K562 (cell line): ENCODE measurements at regions not wholly inside any gene's neighbourhood (a gene's known extent, or its start where the extent isn't known, plus 50 kb on each side); places are given as distances from the start of the nearest gene placed in this dataset.

Experiments
- ATAC-seq: fragments of 200-7000 bp; cut with Tn5 transposase; 3 replicates; pipeline ENCODE4 v1.9.1; 2020; ENCODE audit warnings: moderate library complexity
- BruUV-seq: library from RNA; stranded (reverse); fragments of 400-500 nt; replicated peaks from 2 replicates; lab custom pipeline; 2021; lab: Mats Ljungman, UMichigan
- CTCF ChIA-PET: fragments of 300-600 bp; formaldehyde crosslinking; extraction: SDS; loops from one replicate; lab custom pipeline; 2021; ENCODE audit warnings: low intra/inter-chr PET ratio; lab: Yijun Ruan, JAX
- POLR2A ChIA-PET: fragments of 300-600, 350-650 bp; sonication (Branson Sonifier 250); formaldehyde crosslinking; extraction: SDS; loops from one replicate; lab custom pipeline; 2021; ENCODE audit warnings: antibody characterized with exemption, inconsistent platforms; lab: Yijun Ruan, JAX
- DNase-seq, 4 experiments: peaks; one replicate each; pipeline versions ENCODE4 v3.0.0 to v3.0.0-alpha.2; 2011 to 2018; ENCODE audit warnings: low spot score in 3 of 4, mixed read lengths in 3 of 4; ENCODE audit errors: extremely low read depth in 1 of 4
- FAIRE-seq: peaks from 2 replicates; lab custom pipeline; 2011; peaks lifted over from hg19 to GRCh38; lab: Jason Lieb, UNC
- H2AFZ ChIP-seq: 2 replicates; pipeline ENCODE4 v1.6.0; 2011; ENCODE audit warnings: low read depth, low read length, control low read depth, inconsistent platforms
- H3K27ac ChIP-seq: fragments of 200-600 bp; 3 replicates; pipeline ENCODE4 v1.8.0; 2011; ENCODE audit warnings: low read depth, mild to moderate bottlenecking, control low read depth, inconsistent platforms, low read length, moderate library complexity, mixed read lengths; ENCODE audit errors: extremely low read depth
- H3K27me3 ChIP-seq, 2 experiments: fragments of 300-600 bp in 1 of 2; 2 replicates in 1 of 2; 3 replicates in 1 of 2; pipeline versions ENCODE4 v1.6.0 to v1.8.0; 2011; ENCODE audit warnings: inconsistent platforms in 2 of 2, low read length in 2 of 2, mild to moderate bottlenecking in 1 of 2, mixed read lengths in 1 of 2, moderate library complexity in 1 of 2; ENCODE audit not compliant: control insufficient read depth in 2 of 2, insufficient read depth in 2 of 2
- H3K36me3 ChIP-seq: fragments of 300-600 bp; 3 replicates; pipeline ENCODE4 v1.8.0; 2011; ENCODE audit warnings: mild to moderate bottlenecking, low read length, inconsistent platforms; ENCODE audit not compliant: control insufficient read depth, insufficient read depth
- H3K4me1 ChIP-seq, 2 experiments: fragments of 200-600 bp in 1 of 2; replicated peaks in 1 of 2; 2 replicates in 1 of 2; 3 replicates in 1 of 2; pipeline versions ENCODE4 v1.5.1 to v1.8.0; 2011; ENCODE audit warnings: inconsistent platforms in 2 of 2, low read length in 2 of 2, mild to moderate bottlenecking in 1 of 2, mixed read lengths in 1 of 2, moderate library complexity in 1 of 2; ENCODE audit not compliant: control insufficient read depth in 2 of 2, insufficient read depth in 2 of 2
- H3K4me2 ChIP-seq: 2 replicates; pipeline ENCODE4 v1.6.1; 2011; ENCODE audit warnings: low read length, control low read depth, inconsistent platforms, mixed read lengths; ENCODE audit not compliant: insufficient read depth
- H3K4me3 ChIP-seq: fragments of 200-600 bp; sonication (generic), shearing (Covaris generic); 2 replicates; pipeline ENCODE4 v1.5.1; 2016; ENCODE audit warnings: control low read depth, inconsistent platforms
- H3K79me2 ChIP-seq: fragments of 200-600 bp; 3 replicates; pipeline ENCODE4 v1.8.0; 2011; ENCODE audit warnings: low read length, inconsistent platforms; ENCODE audit not compliant: control insufficient read depth, insufficient read depth
- H3K9ac ChIP-seq, 2 experiments: 2 replicates each; pipeline versions ENCODE4 v1.6.0 to v1.6.1; 2011; ENCODE audit warnings: low read depth in 2 of 2, low read length in 2 of 2, control low read depth in 1 of 2, inconsistent platforms in 1 of 2, mild to moderate bottlenecking in 1 of 2, mixed read lengths in 1 of 2; ENCODE audit not compliant: insufficient read depth in 1 of 2
- H3K9me1 ChIP-seq: one replicate; pipeline ENCODE4 v1.6.0; 2011; ENCODE audit warnings: inconsistent platforms, mild to moderate bottlenecking, low read length, moderate library complexity; ENCODE audit not compliant: control insufficient read depth, insufficient read depth
- H3K9me3 ChIP-seq: replicated peaks from 2 replicates; pipeline ENCODE4 v1.5.1; 2011; ENCODE audit warnings: low read depth, low read length, inconsistent platforms; ENCODE audit not compliant: control insufficient read depth, insufficient read depth
- H4K20me1 ChIP-seq: replicated peaks from 2 replicates; pipeline ENCODE4 v1.6.1; 2011; ENCODE audit warnings: low read length, inconsistent platforms, mixed read lengths; ENCODE audit not compliant: control insufficient read depth, insufficient read depth
- CREBBP ChIP-seq: IDR thresholded peaks from one replicate; pipeline ENCODE4 v1.6.1; 2012; ENCODE audit warnings: low read depth, mild to moderate bottlenecking, control low read depth, inconsistent platforms, low read length
- ZC3H11A ChIP-seq: IDR thresholded peaks from 2 replicates; pipeline ENCODE4 v1.6.1; 2012; ENCODE audit warnings: low read depth, low read length, improper control_type of control experiment
- ZNF263 ChIP-seq: sonication (generic); formaldehyde crosslinking; IDR thresholded peaks from 2 replicates; pipeline ENCODE4 v1.8.0; 2022; ENCODE audit warnings: mild to moderate bottlenecking, missing genetic modification reagents, borderline replicate concordance
- ZNF551 ChIP-seq: fragments of 250-450 bp; sonication (Bioruptor Pico); IDR thresholded peaks from 2 replicates; pipeline ENCODE4 v1.5.0; 2021; ENCODE audit warnings: mild to moderate bottlenecking, moderate library complexity
- WGBS: fragments of 100-300 bp; shearing (Covaris generic); methylation state at CpG from one replicate; pipeline ENCODE4 v1.1.6; 2016; ENCODE audit warnings: low coverage, mixed read lengths; ENCODE audit not compliant: insufficient coverage; ENCODE audit errors: missing lambda C conversion rate; 5-methylcytosine and 5-hydroxymethylcytosine counted together
- in situ Hi-C: fragments of 300-500 bp; cut with MboI; formaldehyde crosslinking; loops from 4 replicates; pipeline ENCODE4 v1.15.0; 2018; ENCODE audit warnings: inconsistent platforms, mixed read lengths
- intact Hi-C: fragments of 100-400 bp; cut with micrococcal nuclease; formaldehyde crosslinking; loops from 2 replicates; pipeline ENCODE4 v1.14.2; 2022
- TF ChIP-seq, protein P1 (sequence below): fragments of 200-600 bp; sonication (generic); IDR thresholded peaks from one replicate; pipeline ENCODE4 v1.6.1; 2012; ENCODE audit warnings: mild to moderate bottlenecking, low read depth, low read length, inconsistent platforms

DNA sequence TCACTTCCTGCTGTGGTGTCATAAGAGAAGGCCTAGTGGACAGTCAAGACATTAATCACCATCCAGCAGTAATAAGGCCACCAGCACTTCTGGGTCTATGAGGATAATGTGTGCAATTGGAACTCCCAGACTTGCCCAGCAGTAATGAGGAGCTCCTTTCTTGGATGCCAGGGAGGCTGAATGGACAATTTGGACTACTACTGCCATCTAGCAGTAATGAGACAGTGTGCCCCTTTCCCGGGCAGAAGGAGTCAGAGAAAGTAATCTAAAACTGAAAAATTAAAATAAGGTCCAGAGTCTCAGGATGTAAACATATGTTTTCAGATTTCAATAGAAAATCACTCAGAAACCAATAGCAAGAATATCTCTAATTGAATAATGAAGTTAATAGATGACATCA is 400.4 kb downstream of the CDC14C start:
- H3K9me3 ChIP-seq, result no peaks in the 10 kb centered on the region
- no peak overlapping the region for H3K27ac ChIP-seq
- no peak overlapping the region for H3K4me2 ChIP-seq
- no peak overlapping the region for H3K9ac ChIP-seq
- no peak overlapping the region for H2AFZ ChIP-seq
- H3K4me3 ChIP-seq, result no peak overlapping the region
- H3K79me2 ChIP-seq, result no peaks in the 10 kb centered on the region
- intact Hi-C loops, result no loop called here
- ChIA-PET CTCF (interaction anchor here (0.6 kb wide), 1 partner anchor 1132 kb away, joined by 3 read pairs; no protein-coding TSS in a partner anchor), POLR2A (no interaction called here)
- DNase-seq (no peak), ATAC-seq (no peak), FAIRE-seq (no peak)
- WGBS, result 0% methylated on average over 1 of the region's 1 CpG
- H3K36me3 ChIP-seq, result no peaks in the 10 kb centered on the region
- no TSS peak for BruUV-seq
- no peaks in the 10 kb centered on the region for H4K20me1 ChIP-seq
- H3K9me1 ChIP-seq, result no peaks in the 10 kb centered on the region
- H3K27me3 ChIP-seq, result no peaks in the 10 kb centered on the region
- no peak for TF ChIP-seq ZNF551 (CRISPR knock-in tag)
- in situ Hi-C loops, result no loop called here
- H3K4me1 ChIP-seq, result no peaks in the 10 kb centered on the region

DNA sequence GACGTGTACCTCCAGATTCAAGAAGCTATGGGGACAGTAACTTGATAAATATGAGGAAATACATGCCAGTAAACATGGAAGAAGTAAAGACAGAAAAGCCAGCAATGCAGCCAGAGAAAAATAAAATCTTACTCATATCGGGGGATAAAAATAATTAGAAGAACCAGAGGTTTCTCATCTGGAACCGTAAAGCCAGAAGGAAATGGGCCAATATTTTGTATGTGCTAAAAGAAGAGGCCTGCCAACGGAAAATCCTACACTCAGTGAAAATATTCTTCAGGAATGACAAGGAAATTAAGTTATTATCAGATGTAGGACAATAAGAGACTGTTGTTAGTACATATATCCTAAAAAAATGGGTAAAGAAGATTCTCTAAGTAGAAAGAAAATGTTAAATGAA is 401.2 kb downstream of the CDC14C start:
- in situ Hi-C loops (no loop called here), intact Hi-C loops (no loop called here)
- no peak for DNase-seq
- Histone ChIP-seq H2AFZ (no peak overlapping the region), H3K79me2 (no peaks in the 10 kb centered on the region), H3K27me3 (no peaks in the 10 kb centered on the region), H3K9me1 (no peaks in the 10 kb centered on the region), H3K27ac (no peak overlapping the region), H3K4me1 (no peaks in the 10 kb centered on the region), H3K4me3 (no peak overlapping the region), H3K9me3 (no peaks in the 10 kb centered on the region), H3K36me3 (no peaks in the 10 kb centered on the region), H3K4me2 (no peak overlapping the region), H4K20me1 (no peaks in the 10 kb centered on the region), H3K9ac (no peak overlapping the region)
- POLR2A ChIA-PET, result no interaction called here
- FAIRE-seq, result no peak
- BruUV-seq, result no TSS peak
- no peak for ATAC-seq
- 0% methylated on average over 4 of the region's 4 CpGs for WGBS
- CTCF ChIA-PET, result no interaction called here
- TF ChIP-seq, protein P1, sequence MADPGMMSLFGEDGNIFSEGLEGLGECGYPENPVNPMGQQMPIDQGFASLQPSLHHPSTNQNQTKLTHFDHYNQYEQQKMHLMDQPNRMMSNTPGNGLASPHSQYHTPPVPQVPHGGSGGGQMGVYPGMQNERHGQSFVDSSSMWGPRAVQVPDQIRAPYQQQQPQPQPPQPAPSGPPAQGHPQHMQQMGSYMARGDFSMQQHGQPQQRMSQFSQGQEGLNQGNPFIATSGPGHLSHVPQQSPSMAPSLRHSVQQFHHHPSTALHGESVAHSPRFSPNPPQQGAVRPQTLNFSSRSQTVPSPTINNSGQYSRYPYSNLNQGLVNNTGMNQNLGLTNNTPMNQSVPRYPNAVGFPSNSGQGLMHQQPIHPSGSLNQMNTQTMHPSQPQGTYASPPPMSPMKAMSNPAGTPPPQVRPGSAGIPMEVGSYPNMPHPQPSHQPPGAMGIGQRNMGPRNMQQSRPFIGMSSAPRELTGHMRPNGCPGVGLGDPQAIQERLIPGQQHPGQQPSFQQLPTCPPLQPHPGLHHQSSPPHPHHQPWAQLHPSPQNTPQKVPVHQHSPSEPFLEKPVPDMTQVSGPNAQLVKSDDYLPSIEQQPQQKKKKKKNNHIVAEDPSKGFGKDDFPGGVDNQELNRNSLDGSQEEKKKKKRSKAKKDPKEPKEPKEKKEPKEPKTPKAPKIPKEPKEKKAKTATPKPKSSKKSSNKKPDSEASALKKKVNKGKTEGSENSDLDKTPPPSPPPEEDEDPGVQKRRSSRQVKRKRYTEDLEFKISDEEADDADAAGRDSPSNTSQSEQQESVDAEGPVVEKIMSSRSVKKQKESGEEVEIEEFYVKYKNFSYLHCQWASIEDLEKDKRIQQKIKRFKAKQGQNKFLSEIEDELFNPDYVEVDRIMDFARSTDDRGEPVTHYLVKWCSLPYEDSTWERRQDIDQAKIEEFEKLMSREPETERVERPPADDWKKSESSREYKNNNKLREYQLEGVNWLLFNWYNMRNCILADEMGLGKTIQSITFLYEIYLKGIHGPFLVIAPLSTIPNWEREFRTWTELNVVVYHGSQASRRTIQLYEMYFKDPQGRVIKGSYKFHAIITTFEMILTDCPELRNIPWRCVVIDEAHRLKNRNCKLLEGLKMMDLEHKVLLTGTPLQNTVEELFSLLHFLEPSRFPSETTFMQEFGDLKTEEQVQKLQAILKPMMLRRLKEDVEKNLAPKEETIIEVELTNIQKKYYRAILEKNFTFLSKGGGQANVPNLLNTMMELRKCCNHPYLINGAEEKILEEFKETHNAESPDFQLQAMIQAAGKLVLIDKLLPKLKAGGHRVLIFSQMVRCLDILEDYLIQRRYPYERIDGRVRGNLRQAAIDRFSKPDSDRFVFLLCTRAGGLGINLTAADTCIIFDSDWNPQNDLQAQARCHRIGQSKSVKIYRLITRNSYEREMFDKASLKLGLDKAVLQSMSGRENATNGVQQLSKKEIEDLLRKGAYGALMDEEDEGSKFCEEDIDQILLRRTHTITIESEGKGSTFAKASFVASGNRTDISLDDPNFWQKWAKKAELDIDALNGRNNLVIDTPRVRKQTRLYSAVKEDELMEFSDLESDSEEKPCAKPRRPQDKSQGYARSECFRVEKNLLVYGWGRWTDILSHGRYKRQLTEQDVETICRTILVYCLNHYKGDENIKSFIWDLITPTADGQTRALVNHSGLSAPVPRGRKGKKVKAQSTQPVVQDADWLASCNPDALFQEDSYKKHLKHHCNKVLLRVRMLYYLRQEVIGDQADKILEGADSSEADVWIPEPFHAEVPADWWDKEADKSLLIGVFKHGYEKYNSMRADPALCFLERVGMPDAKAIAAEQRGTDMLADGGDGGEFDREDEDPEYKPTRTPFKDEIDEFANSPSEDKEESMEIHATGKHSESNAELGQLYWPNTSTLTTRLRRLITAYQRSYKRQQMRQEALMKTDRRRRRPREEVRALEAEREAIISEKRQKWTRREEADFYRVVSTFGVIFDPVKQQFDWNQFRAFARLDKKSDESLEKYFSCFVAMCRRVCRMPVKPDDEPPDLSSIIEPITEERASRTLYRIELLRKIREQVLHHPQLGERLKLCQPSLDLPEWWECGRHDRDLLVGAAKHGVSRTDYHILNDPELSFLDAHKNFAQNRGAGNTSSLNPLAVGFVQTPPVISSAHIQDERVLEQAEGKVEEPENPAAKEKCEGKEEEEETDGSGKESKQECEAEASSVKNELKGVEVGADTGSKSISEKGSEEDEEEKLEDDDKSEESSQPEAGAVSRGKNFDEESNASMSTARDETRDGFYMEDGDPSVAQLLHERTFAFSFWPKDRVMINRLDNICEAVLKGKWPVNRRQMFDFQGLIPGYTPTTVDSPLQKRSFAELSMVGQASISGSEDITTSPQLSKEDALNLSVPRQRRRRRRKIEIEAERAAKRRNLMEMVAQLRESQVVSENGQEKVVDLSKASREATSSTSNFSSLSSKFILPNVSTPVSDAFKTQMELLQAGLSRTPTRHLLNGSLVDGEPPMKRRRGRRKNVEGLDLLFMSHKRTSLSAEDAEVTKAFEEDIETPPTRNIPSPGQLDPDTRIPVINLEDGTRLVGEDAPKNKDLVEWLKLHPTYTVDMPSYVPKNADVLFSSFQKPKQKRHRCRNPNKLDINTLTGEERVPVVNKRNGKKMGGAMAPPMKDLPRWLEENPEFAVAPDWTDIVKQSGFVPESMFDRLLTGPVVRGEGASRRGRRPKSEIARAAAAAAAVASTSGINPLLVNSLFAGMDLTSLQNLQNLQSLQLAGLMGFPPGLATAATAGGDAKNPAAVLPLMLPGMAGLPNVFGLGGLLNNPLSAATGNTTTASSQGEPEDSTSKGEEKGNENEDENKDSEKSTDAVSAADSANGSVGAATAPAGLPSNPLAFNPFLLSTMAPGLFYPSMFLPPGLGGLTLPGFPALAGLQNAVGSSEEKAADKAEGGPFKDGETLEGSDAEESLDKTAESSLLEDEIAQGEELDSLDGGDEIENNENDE, result no peak
- TF ChIP-seq ZNF263 (CRISPR knock-in tag) (no peak), CREBBP (no peak), ZC3H11A (no peak)
